Brain microvascular endothelial cell (primary cell): ENCODE measurements at regions not wholly inside any gene's neighbourhood (a gene's known extent, or its start where the extent isn't known, plus 50 kb on each side); places are given as distances from the start of the nearest gene placed in this dataset.

Experiments
- DNase-seq: peaks from one replicate; pipeline ENCODE4 v3.0.0-alpha.2; 2020
- H3K27ac ChIP-seq: fragments of 250-450 bp; sonication (Bioruptor Pico); 2 replicates; pipeline ENCODE4 v1.5.1; 2020; ENCODE audit warnings: mild to moderate bottlenecking, moderate library complexity
- H3K27me3 ChIP-seq: fragments of 250-450 bp; sonication (Bioruptor Pico); replicated peaks from 2 replicates; pipeline ENCODE4 v1.5.1; 2020; ENCODE audit warnings: mild to moderate bottlenecking
- H3K36me3 ChIP-seq: fragments of 250-450 bp; sonication (Bioruptor Pico); replicated peaks from 2 replicates; pipeline ENCODE4 v1.5.1; 2020; ENCODE audit warnings: mild to moderate bottlenecking
- H3K4me3 ChIP-seq: 2 replicates; pipeline ENCODE4 v1.5.1; 2011; ENCODE audit warnings: low read depth, mild to moderate bottlenecking, control low read depth, low read length, moderate library complexity
- in situ Hi-C: cut with HindIII; loops from 2 replicates; pipeline ENCODE4 v1.10.0; 2017; ENCODE audit warnings: low sequenced_read_pairs, low pct_ligation_motif_present
- TF ChIP-seq, protein P1 (sequence below): IDR thresholded peaks from 2 replicates; pipeline ENCODE4 v1.5.1; 2011; ENCODE audit warnings: low read depth, mild to moderate bottlenecking, moderate library complexity, low read length, control low read depth, inconsistent platforms; ENCODE audit errors: missing control alignments

DNA sequence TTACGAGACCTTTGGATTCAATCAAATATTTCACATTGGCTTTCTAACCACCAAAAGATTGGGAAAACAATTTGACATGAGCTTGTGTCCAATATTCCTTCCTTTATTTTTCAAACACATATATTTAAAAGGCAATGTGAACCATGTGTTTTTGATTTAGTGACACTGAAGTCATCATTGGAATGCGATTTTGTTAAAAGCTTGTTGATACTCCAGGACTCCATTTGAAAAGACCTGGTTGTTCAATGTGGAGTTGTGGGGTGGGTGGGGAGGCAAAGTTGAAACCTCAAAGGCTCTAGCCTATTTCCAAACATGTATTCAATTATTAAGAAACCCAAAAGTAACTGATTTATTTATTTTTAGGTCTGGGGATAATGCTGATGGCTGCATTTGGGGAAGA is 114.1 kb upstream of the TRIB2 start:
- DNase-seq: no peak
- Histone ChIP-seq H3K36me3 (no peaks in the 10 kb centered on the region), H3K4me3 (no peak overlapping the region), H3K27me3 (no peaks in the 10 kb centered on the region), H3K27ac (no peak overlapping the region)
- TF ChIP-seq, protein P1, sequence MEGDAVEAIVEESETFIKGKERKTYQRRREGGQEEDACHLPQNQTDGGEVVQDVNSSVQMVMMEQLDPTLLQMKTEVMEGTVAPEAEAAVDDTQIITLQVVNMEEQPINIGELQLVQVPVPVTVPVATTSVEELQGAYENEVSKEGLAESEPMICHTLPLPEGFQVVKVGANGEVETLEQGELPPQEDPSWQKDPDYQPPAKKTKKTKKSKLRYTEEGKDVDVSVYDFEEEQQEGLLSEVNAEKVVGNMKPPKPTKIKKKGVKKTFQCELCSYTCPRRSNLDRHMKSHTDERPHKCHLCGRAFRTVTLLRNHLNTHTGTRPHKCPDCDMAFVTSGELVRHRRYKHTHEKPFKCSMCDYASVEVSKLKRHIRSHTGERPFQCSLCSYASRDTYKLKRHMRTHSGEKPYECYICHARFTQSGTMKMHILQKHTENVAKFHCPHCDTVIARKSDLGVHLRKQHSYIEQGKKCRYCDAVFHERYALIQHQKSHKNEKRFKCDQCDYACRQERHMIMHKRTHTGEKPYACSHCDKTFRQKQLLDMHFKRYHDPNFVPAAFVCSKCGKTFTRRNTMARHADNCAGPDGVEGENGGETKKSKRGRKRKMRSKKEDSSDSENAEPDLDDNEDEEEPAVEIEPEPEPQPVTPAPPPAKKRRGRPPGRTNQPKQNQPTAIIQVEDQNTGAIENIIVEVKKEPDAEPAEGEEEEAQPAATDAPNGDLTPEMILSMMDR: no peak
- in situ Hi-C loops: no loop called here

DNA sequence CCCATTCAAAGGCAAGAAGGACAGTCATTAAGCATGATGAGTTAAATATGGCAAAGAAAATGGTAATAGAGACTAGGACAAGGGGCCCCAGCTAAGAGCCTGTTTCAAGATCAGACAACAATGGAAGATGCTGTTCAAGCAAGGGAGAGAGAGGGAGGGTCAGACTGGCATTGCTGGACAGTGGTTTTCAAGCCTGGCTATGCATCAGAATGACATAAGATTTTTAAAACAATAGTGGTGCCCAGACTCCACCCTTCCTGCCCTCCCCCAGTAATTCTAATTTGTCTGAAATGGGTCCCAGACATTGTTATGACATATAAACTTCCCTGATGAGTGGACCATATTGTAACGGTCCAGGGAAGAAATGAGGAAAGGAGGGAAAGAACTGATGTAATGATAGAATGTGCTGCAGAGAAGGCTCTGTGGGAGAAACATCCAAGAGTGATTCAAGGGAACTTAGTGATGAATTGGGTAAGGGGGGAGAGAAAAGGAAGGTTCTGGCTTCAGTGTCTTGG is 112.9 kb upstream of the TRIB2 start:
- no peak overlapping the region for H3K27ac ChIP-seq
- no peaks in the 10 kb centered on the region for H3K36me3 ChIP-seq
- no peak for DNase-seq
- in situ Hi-C loops: no loop called here
- H3K4me3 ChIP-seq: no peak overlapping the region
- no peaks in the 10 kb centered on the region for H3K27me3 ChIP-seq
- TF ChIP-seq, protein P1: no peak

GRCh38 chr2:12604341-12604740 is 112.4 kb upstream of the TRIB2 start:
- no peak overlapping the region for H3K4me3 ChIP-seq
- H3K27me3 ChIP-seq: no peaks in the 10 kb centered on the region
- H3K36me3 ChIP-seq: no peaks in the 10 kb centered on the region
- TF ChIP-seq, protein P1: no peak
- H3K27ac ChIP-seq: no peak overlapping the region
- in situ Hi-C loops: no loop called here
- no peak for DNase-seq

DNA sequence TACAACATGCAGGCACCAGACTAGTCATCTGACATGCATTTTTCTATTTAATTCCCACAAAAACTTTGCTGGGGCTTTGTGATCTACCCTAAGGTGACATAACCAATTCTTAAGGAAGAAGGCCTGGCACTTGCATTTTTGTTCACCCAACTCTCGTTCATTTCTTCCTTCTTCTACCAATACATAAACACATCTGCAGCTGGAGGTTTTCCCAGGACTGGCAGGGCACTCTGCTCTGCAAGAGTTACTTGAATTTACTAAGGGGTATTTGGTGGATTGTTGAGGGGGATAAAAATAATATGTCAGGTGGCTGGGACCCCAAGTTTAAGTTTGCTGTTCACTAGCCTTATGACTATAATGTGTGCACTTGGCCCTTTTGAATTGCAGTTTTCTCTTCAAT is 111.4 kb upstream of the TRIB2 start:
- DNase-seq: no peak
- TF ChIP-seq, protein P1: no peak
- Histone ChIP-seq H3K27ac (no peak overlapping the region), H3K27me3 (no peaks in the 10 kb centered on the region), H3K36me3 (no peaks in the 10 kb centered on the region), H3K4me3 (no peak overlapping the region)
- in situ Hi-C loops: no loop called here

DNA sequence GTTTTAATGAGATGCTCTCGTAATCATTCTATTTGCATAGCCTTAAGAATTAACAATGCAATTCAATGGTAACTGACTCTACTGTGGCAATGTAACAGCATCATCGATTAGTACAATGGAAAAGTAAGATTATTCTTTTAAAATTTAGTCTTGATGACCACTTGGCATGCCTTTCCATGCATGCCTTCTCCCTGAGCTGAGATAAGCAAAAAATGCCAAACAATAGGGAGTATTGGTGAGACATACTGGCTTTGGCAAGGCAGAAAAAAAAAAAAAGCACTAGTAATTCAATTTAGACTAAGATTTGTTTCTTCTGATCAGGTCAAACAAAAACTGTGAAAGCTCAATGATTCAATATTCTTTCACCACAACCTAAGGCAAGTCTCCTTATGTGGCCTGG is 110.8 kb upstream of the TRIB2 start:
- no peaks in the 10 kb centered on the region for H3K36me3 ChIP-seq
- in situ Hi-C loops: no loop called here
- H3K4me3 ChIP-seq: no peak overlapping the region
- DNase-seq: peak; percentile 5
- peak overlapping the region; percentile 68 for H3K27ac ChIP-seq
- H3K27me3 ChIP-seq: no peaks in the 10 kb centered on the region
- TF ChIP-seq, protein P1: no peak

- in situ Hi-C loops: no loop called here
- Histone ChIP-seq H3K27ac (peak overlapping the region; percentile 68), H3K27me3 (no peaks in the 10 kb centered on the region), H3K36me3 (no peaks in the 10 kb centered on the region), H3K4me3 (no peak overlapping the region)
- DNase-seq: peak; percentile 74
- TF ChIP-seq, protein P1: peak; percentile 48
Measured at GRCh38 chr2:12606472-12607000, 110.2 kb upstream of the TRIB2 start.
